H9 (cell line): ENCODE measurements at regions not wholly inside any gene's neighbourhood (a gene's known extent, or its start where the extent isn't known, plus 50 kb on each side); places are given as distances from the start of the nearest gene placed in this dataset.

Source experiments
- DNase-seq: peaks from one replicate; pipeline ENCODE4 v3.0.0-alpha.2; 2017
- H2AFZ ChIP-seq: one replicate; pipeline ENCODE4 v1.6.1; 2013; ENCODE audit warnings: mild to moderate bottlenecking, low read length, control low read depth, moderate library complexity
- H2AK5ac ChIP-seq: 2 replicates; pipeline ENCODE4 v1.6.1; 2013; ENCODE audit warnings: low read length, control low read depth, mixed read lengths; ENCODE audit not compliant: insufficient read length
- H2BK120ac ChIP-seq: one replicate; pipeline ENCODE4 v1.6.1; 2013; ENCODE audit warnings: low read depth, mild to moderate bottlenecking, low read length, control low read depth, inconsistent platforms; ENCODE audit not compliant: poor library complexity, severe bottlenecking
- H2BK12ac ChIP-seq: 2 replicates; pipeline ENCODE4 v1.6.1; 2013; ENCODE audit warnings: low read length, control low read depth, mixed read lengths, low read depth; ENCODE audit not compliant: insufficient read length
- H2BK15ac ChIP-seq: 2 replicates; pipeline ENCODE4 v1.6.1; 2013; ENCODE audit warnings: low read depth, low read length, control low read depth
- H2BK20ac ChIP-seq: one replicate; pipeline ENCODE4 v1.6.1; 2013; ENCODE audit warnings: low read depth, mild to moderate bottlenecking, low read length, control low read depth, inconsistent platforms; ENCODE audit not compliant: poor library complexity, severe bottlenecking
- H2BK5ac ChIP-seq: 2 replicates; pipeline ENCODE4 v1.6.1; 2013; ENCODE audit warnings: low read length, control low read depth, mixed read lengths; ENCODE audit not compliant: insufficient read length
- H3K14ac ChIP-seq: 2 replicates; pipeline ENCODE4 v1.6.1; 2013; ENCODE audit warnings: low read length, control low read depth; ENCODE audit not compliant: insufficient read depth
- H3K18ac ChIP-seq: 2 replicates; pipeline ENCODE4 v1.6.1; 2013; ENCODE audit warnings: low read depth, mild to moderate bottlenecking, mixed read lengths, low read length, control low read depth; ENCODE audit not compliant: insufficient read length
- H3K23ac ChIP-seq: 2 replicates; pipeline ENCODE4 v1.6.1; 2013; ENCODE audit warnings: low read length, control low read depth, mixed read lengths, low read depth; ENCODE audit not compliant: insufficient read length
- H3K23me2 ChIP-seq: 2 replicates; pipeline ENCODE4 v1.6.1; 2013; ENCODE audit warnings: low read depth, mild to moderate bottlenecking, mixed read lengths, low read length, control low read depth; ENCODE audit not compliant: insufficient read length, poor library complexity, severe bottlenecking
- H3K27ac ChIP-seq: 2 replicates; pipeline ENCODE4 v1.5.1; 2013; ENCODE audit warnings: low read length, control low read depth, mixed read lengths, low read depth; ENCODE audit not compliant: insufficient read length
- H3K27me3 ChIP-seq: 2 replicates; pipeline ENCODE4 v1.6.1; 2013; ENCODE audit warnings: low read length, control low read depth, inconsistent platforms; ENCODE audit not compliant: insufficient read depth
- H3K4ac ChIP-seq: 2 replicates; pipeline ENCODE4 v1.6.1; 2013; ENCODE audit warnings: low read depth, mild to moderate bottlenecking, control low read depth, inconsistent platforms, low read length, moderate library complexity
- H3K4me1 ChIP-seq: 2 replicates; pipeline ENCODE4 v1.6.1; 2013; ENCODE audit warnings: low read length, control low read depth, inconsistent platforms; ENCODE audit not compliant: insufficient read depth
- H3K4me2 ChIP-seq: 2 replicates; pipeline ENCODE4 v1.6.1; 2013; ENCODE audit warnings: low read length, control low read depth, mixed read lengths; ENCODE audit not compliant: insufficient read length, insufficient read depth
- H3K56ac ChIP-seq: 2 replicates; pipeline ENCODE4 v1.6.1; 2013; ENCODE audit warnings: low read depth, mild to moderate bottlenecking, mixed read lengths, low read length, control low read depth; ENCODE audit not compliant: insufficient read length
- H3K79me1 ChIP-seq: 2 replicates; pipeline ENCODE4 v1.6.1; 2013; ENCODE audit warnings: low read depth, mild to moderate bottlenecking, moderate library complexity, low read length, control low read depth, inconsistent platforms; ENCODE audit not compliant: insufficient read depth, poor library complexity, severe bottlenecking
- H3K79me2 ChIP-seq: 2 replicates; pipeline ENCODE4 v1.6.1; 2013; ENCODE audit warnings: low read length, control low read depth, inconsistent platforms; ENCODE audit not compliant: insufficient read depth
- H3K9ac ChIP-seq: 2 replicates; pipeline ENCODE4 v1.6.1; 2013; ENCODE audit warnings: low read length, control low read depth, mixed read lengths; ENCODE audit not compliant: insufficient read length; ENCODE audit errors: extremely low read depth
- H3K9me3 ChIP-seq: one replicate; pipeline ENCODE4 v1.6.1; 2013; ENCODE audit warnings: low read depth, low read length, inconsistent platforms; ENCODE audit not compliant: control insufficient read depth
- H3T11ph ChIP-seq: one replicate; pipeline ENCODE4 v1.6.1; 2013; ENCODE audit warnings: mild to moderate bottlenecking, low read length, control low read depth, inconsistent platforms
- H4K20me1 ChIP-seq: one replicate; pipeline ENCODE4 v1.6.1; 2013; ENCODE audit not compliant: control insufficient read depth, insufficient read length, insufficient read depth
- H4K5ac ChIP-seq: 2 replicates; pipeline ENCODE4 v1.6.1; 2013; ENCODE audit warnings: low read depth, mild to moderate bottlenecking, mixed read lengths, low read length, control low read depth; ENCODE audit not compliant: insufficient read length
- H4K8ac ChIP-seq: replicated peaks from 2 replicates; pipeline ENCODE4 v1.6.1; 2013; ENCODE audit warnings: low read length, control low read depth, mixed read lengths, low read depth; ENCODE audit not compliant: insufficient read length
- H4K91ac ChIP-seq: 2 replicates; pipeline ENCODE4 v1.6.1; 2013; ENCODE audit warnings: low read depth, mild to moderate bottlenecking, moderate library complexity, mixed read lengths, low read length, control low read depth; ENCODE audit not compliant: insufficient read length
- H3K27ac Mint-ChIP-seq, 3 experiments: 2 replicates in 2 of 3; 3 replicates in 1 of 3; pipeline ENCODE4 v1.8.0; 2020 to 2021; ENCODE audit warnings: mixed read lengths in 3 of 3, mild to moderate bottlenecking in 1 of 3, moderate library complexity in 1 of 3
- H3K27me3 Mint-ChIP-seq: 2 replicates; pipeline ENCODE4 v1.8.0; 2021; ENCODE audit warnings: low read depth, mild to moderate bottlenecking, moderate library complexity, mixed read lengths
- H3K36me3 Mint-ChIP-seq, 3 experiments: 2 replicates in 2 of 3; 3 replicates in 1 of 3; pipeline ENCODE4 v1.8.0; 2020 to 2021; ENCODE audit warnings: low read depth in 3 of 3, mixed read lengths in 3 of 3; ENCODE audit not compliant: insufficient read depth in 1 of 3
- H3K4me1 Mint-ChIP-seq, 2 experiments: 2 replicates each; pipeline ENCODE4 v1.8.0; 2020; ENCODE audit warnings: mixed read lengths in 2 of 2
- H3K4me3 Mint-ChIP-seq, 2 experiments: 2 replicates in 1 of 2; 3 replicates in 1 of 2; pipeline ENCODE4 v1.8.0; 2020 to 2021; ENCODE audit warnings: mild to moderate bottlenecking in 2 of 2, mixed read lengths in 2 of 2, moderate library complexity in 1 of 2
- H3K9me3 Mint-ChIP-seq, 2 experiments: 2 replicates in 1 of 2; 3 replicates in 1 of 2; pipeline ENCODE4 v1.8.0; 2020; ENCODE audit warnings: mild to moderate bottlenecking in 2 of 2, mixed read lengths in 2 of 2, moderate library complexity in 1 of 2
- CTCF ChIP-seq: fragments of 200-600 bp; sonication (generic); conservative IDR thresholded peaks from 3 replicates; pipeline ENCODE4 v1.8.0; 2021; ENCODE audit warnings: antibody characterized with exemption, mild to moderate bottlenecking
- WGBS: extraction: QIAGEN DNeasy Blood & Tissue Kit; methylation state at CpG from one replicate; pipeline ENCODE4 v1.1.7; 2013; ENCODE audit warnings: missing lambda C conversion rate, low lambda C conversion rate, mixed read lengths; ENCODE audit not compliant: insufficient read length; ENCODE audit errors: extremely low coverage; 5-methylcytosine and 5-hydroxymethylcytosine counted together

- H2AFZ ChIP-seq, result no peak overlapping the region
- H4K20me1 ChIP-seq, result no peaks in the 10 kb centered on the region
- H3K4me3 Mint-ChIP-seq, result no peak overlapping the region
- H4K8ac ChIP-seq, result no peak overlapping the region
- H2BK20ac ChIP-seq, result no peak overlapping the region
- no CpG with 5 or more reads among the region's 1 CpG for WGBS
- no peak overlapping the region for H2AK5ac ChIP-seq
- H3K4me1 ChIP-seq, result peaks cover 6% of the 10 kb centered on the region; the same call in 1 of the 2 replicates
- H2BK120ac ChIP-seq, result no peak overlapping the region
- peaks cover 24 to 28% of the 10 kb centered on the region in 2 experiments for H3K4me1 Mint-ChIP-seq
- no peak overlapping the region for H3K4ac ChIP-seq
- H3K4me2 ChIP-seq, result no peak overlapping the region
- no peak overlapping the region for H4K91ac ChIP-seq
- no peak overlapping the region for H3K56ac ChIP-seq
- H4K5ac ChIP-seq, result no peak overlapping the region
- H3K27ac Mint-ChIP-seq, result peak overlapping the region in 2 of 3 experiments; percentile 36 to 92; a peak in 2 of 7 replicates
- H3K18ac ChIP-seq, result no peak overlapping the region
- no peak overlapping the region for H3K23ac ChIP-seq
- no peak overlapping the region for H3T11ph ChIP-seq
- H3K27me3 Mint-ChIP-seq, result no peaks in the 10 kb centered on the region
- H3K79me2 ChIP-seq, result no peaks in the 10 kb centered on the region
- DNase-seq, result no peak
- no peak overlapping the region for H3K27ac ChIP-seq
- H3K36me3 Mint-ChIP-seq, result peaks cover 0 to 3% (median 0%) of the 10 kb centered on the region in 3 experiments; a peak in 2 of 7 replicates
- no peak overlapping the region for H2BK12ac ChIP-seq
- no peak for TF ChIP-seq CTCF
- no peaks in the 10 kb centered on the region; a peak in 2 of 5 replicates for H3K9me3 Mint-ChIP-seq
- no peaks in the 10 kb centered on the region for H3K79me1 ChIP-seq
- no peaks in the 10 kb centered on the region for H3K23me2 ChIP-seq
- no peaks in the 10 kb centered on the region for H3K27me3 ChIP-seq
- H2BK5ac ChIP-seq, result no peak overlapping the region
- no peak overlapping the region for H3K9ac ChIP-seq
- no peak overlapping the region for H3K14ac ChIP-seq
- no peaks in the 10 kb centered on the region for H3K9me3 ChIP-seq
- H2BK15ac ChIP-seq, result no peak overlapping the region
Measured at GRCh38 chr2:116319001-116319400, 1495.5 kb upstream of the DDX18 start.
